ENCODE measurements at regions not wholly inside any gene's neighbourhood (a gene's known extent, or its start where the extent isn't known, plus 50 kb on each side); places are given as distances from the start of the nearest gene placed in this dataset.

DNA sequence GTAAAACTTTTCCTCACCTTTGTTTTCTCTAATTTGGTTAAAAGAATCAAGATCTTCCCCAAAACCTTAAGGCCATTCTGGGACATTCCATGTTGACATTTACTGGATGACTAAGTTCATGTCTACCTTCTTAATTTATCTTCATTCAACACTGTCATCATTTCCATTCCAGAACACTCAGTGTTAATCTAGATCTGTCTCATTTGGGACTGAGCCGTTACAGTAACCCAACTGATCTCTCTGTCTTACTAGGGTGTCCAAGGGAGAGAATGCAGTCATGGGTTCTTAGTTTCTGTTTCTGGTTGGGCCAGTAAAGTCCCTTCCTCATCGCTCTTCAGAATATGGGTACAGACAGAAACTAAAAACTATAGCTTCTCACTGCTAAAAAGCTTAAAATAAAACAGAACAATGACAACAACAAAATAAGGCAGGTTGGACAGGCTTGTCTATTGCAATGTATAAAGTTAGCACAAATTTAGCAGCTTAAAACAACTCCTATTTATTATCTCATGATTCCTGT is 144.8 kb downstream of the ASCL1 start:
- H3K36me3 ChIP-seq (ENCODE audit: insufficient read depth, low read length), result no peaks in the 10 kb centered on the region
- ATAC-seq (ENCODE audit: poor library complexity), result no peak
- H3K27ac Mint-ChIP-seq, result no peak overlapping the region
- H3K9me3 Mint-ChIP-seq, result no peaks in the 10 kb centered on the region
- H3K4me1 Mint-ChIP-seq (ENCODE audit: low read depth), result no peaks in the 10 kb centered on the region
- no peaks in the 10 kb centered on the region for H3K27me3 ChIP-seq (ENCODE audit: control insufficient read depth in 1 of 2, insufficient read depth in 2 of 2, low read length in 2 of 2)
- no peak overlapping the region for H3K4me3 Mint-ChIP-seq
- intact Hi-C loops (cut with DNase I, micrococcal nuclease), result no loop called here
- TF ChIP-seq, protein P1, sequence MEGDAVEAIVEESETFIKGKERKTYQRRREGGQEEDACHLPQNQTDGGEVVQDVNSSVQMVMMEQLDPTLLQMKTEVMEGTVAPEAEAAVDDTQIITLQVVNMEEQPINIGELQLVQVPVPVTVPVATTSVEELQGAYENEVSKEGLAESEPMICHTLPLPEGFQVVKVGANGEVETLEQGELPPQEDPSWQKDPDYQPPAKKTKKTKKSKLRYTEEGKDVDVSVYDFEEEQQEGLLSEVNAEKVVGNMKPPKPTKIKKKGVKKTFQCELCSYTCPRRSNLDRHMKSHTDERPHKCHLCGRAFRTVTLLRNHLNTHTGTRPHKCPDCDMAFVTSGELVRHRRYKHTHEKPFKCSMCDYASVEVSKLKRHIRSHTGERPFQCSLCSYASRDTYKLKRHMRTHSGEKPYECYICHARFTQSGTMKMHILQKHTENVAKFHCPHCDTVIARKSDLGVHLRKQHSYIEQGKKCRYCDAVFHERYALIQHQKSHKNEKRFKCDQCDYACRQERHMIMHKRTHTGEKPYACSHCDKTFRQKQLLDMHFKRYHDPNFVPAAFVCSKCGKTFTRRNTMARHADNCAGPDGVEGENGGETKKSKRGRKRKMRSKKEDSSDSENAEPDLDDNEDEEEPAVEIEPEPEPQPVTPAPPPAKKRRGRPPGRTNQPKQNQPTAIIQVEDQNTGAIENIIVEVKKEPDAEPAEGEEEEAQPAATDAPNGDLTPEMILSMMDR (IDR thresholded peaks at IDR 0.05), result no peak
- H3K27me3 Mint-ChIP-seq, result peaks cover 5% of the 10 kb centered on the region
- ChIA-PET POLR2A (no interaction called here), CTCF (no interaction called here)
- peaks cover 0 to 5% of the 10 kb centered on the region in 2 experiments for H3K9me3 ChIP-seq (ENCODE audit: control insufficient read depth in 1 of 2, insufficient read depth in 1 of 2, low read length in 2 of 2)
- no peaks in the 10 kb centered on the region for H3K36me3 Mint-ChIP-seq (ENCODE audit: low read depth)
- H3K4me1 ChIP-seq (ENCODE audit: insufficient read depth, low read length), result no peaks in the 10 kb centered on the region
- no peak for DNase-seq
- H3K27ac ChIP-seq (ENCODE audit: low read depth in 1 of 2, low read length in 2 of 2), result no peak overlapping the region
- H3K4me3 ChIP-seq (ENCODE audit: low read length), result no peak overlapping the region

DNA sequence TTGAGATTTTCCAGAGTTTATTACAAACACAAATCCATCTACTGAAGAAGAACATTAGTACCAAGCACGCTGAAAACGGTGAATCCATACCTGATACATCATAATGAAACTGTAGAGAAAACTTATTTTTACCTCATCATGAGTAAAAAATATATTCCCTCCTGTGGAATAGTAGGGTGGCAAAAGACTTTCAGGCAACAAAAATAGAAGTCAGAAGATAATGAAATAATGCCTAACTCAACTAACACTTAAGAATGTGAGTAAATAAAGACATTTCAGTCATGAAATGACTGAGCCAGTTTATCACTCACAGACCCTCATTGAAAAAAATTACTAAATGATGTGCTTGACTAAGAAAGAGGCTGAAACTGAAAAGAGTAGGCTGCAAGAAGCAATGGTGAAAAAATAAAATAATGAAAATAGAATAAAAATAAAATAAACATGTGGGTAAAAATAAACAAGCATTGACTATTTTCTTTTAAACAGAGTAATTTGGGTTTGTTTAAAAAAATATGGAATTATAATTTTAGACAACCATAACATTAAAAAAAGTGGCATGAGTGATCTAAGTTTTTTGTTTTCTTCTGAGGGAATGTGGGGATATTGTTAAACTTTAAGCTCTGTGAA is 148.6 kb downstream of the ASCL1 start:
- no peak overlapping the region for H3K27ac ChIP-seq (ENCODE audit: low read depth in 1 of 2, low read length in 2 of 2)
- no peaks in the 10 kb centered on the region for H3K4me1 ChIP-seq (ENCODE audit: insufficient read depth, low read length)
- no peaks in the 10 kb centered on the region for H3K36me3 Mint-ChIP-seq (ENCODE audit: low read depth)
- no peaks in the 10 kb centered on the region for H3K9me3 ChIP-seq (ENCODE audit: control insufficient read depth in 1 of 2, insufficient read depth in 1 of 2, low read length in 2 of 2)
- no peaks in the 10 kb centered on the region for H3K4me1 Mint-ChIP-seq (ENCODE audit: low read depth)
- no peaks in the 10 kb centered on the region for H3K27me3 ChIP-seq (ENCODE audit: control insufficient read depth in 1 of 2, insufficient read depth in 2 of 2, low read length in 2 of 2)
- intact Hi-C loops (cut with DNase I, micrococcal nuclease), result no loop called here
- H3K36me3 ChIP-seq (ENCODE audit: insufficient read depth, low read length), result no peaks in the 10 kb centered on the region
- H3K4me3 Mint-ChIP-seq, result no peak overlapping the region
- CTCF ChIA-PET, result no interaction called here
- peaks cover 5% of the 10 kb centered on the region for H3K27me3 Mint-ChIP-seq
- no peak overlapping the region for H3K27ac Mint-ChIP-seq
- H3K9me3 Mint-ChIP-seq, result no peaks in the 10 kb centered on the region
- DNase-seq (no peak), ATAC-seq (ENCODE audit: poor library complexity) (no peak)
- H3K4me3 ChIP-seq (ENCODE audit: low read length), result no peak overlapping the region
- TF ChIP-seq, protein P1 (IDR thresholded peaks at IDR 0.05), result no peak
- POLR2A ChIA-PET, result no interaction called here

DNA sequence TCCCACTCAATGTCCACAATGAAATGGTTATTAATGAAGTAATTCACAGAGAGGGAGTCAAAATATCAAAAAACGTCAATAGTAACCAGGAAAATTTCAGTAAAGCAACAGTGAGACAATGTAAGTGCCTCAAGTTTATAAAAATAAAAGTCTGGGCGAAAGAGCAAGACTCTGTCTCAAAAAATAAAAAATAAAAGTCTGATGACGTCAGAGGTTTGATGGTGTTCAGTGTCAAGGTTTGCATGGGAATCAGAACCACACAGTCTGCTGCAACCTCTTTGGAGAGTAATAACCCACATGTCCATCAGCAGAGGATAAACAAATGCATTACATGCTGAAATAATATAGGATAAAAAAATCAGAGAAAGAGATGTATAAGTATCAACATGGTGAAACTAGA is 152.4 kb downstream of the ASCL1 start:
- Mint-ChIP-seq H3K4me3 (no peak overlapping the region), H3K27me3 (peaks cover 5% of the 10 kb centered on the region), H3K27ac (no peak overlapping the region), H3K9me3 (no peaks in the 10 kb centered on the region), H3K36me3 (ENCODE audit: low read depth) (no peaks in the 10 kb centered on the region), H3K4me1 (ENCODE audit: low read depth) (no peaks in the 10 kb centered on the region)
- ChIA-PET CTCF (no interaction called here), POLR2A (no interaction called here)
- Histone ChIP-seq H3K4me3 (ENCODE audit: low read length) (no peak overlapping the region), H3K27ac (ENCODE audit: low read depth in 1 of 2, low read length in 2 of 2) (no peak overlapping the region), H3K36me3 (ENCODE audit: insufficient read depth, low read length) (no peaks in the 10 kb centered on the region), H3K9me3 (ENCODE audit: control insufficient read depth in 1 of 2, insufficient read depth in 1 of 2, low read length in 2 of 2) (no peaks in the 10 kb centered on the region), H3K27me3 (ENCODE audit: control insufficient read depth in 1 of 2, insufficient read depth in 2 of 2, low read length in 2 of 2) (no peaks in the 10 kb centered on the region), H3K4me1 (ENCODE audit: insufficient read depth, low read length) (no peaks in the 10 kb centered on the region)
- DNase-seq, result no peak
- intact Hi-C loops (cut with DNase I, micrococcal nuclease), result no loop called here
- ATAC-seq (ENCODE audit: poor library complexity), result no peak
- TF ChIP-seq, protein P1 (IDR thresholded peaks at IDR 0.05), result no peak
